Thyroid gland (tissue), 4 donors: ENCODE measurements at regions not wholly inside any gene's neighbourhood (a gene's known extent, or its start where the extent isn't known, plus 50 kb on each side); places are given as distances from the start of the nearest gene placed in this dataset.
"Not testable (repeated sequence)": the region's sequence is repeated elsewhere in the genome, so short reads cannot be mapped to it uniquely, and the experiment has no call there.

Experiments used
- CTCF ChIP-seq, 6 experiments: fragments of 200-600 bp in 3 of 6; fragments of 450-650 bp in 3 of 6; sonication (generic) in 3 of 6; IDR thresholded peaks; one replicate each; pipeline ENCODE4 v1.5.1; 2016 to 2019; ENCODE audit warnings: antibody characterized with exemption in 6 of 6, mild to moderate bottlenecking in 2 of 6, inconsistent platforms in 1 of 6, moderate library complexity in 1 of 6
- POLR2A ChIP-seq, 2 donors: fragments of 450-650 bp; IDR thresholded peaks; one replicate each; pipeline ENCODE4 v1.6.1; 2017; ENCODE audit warnings: antibody characterized with exemption in 2 of 2, mild to moderate bottlenecking in 2 of 2, moderate library complexity in 1 of 2

- TF ChIP-seq CTCF, POLR2A (IDR thresholded peaks at IDR 0.05): not testable (repeated sequence)
These were observed 82.4 kb upstream of the ZC4H2 start for GRCh38 chrX:65058626-65059025.
